ENCODE measurements at regions not wholly inside any gene's neighbourhood (a gene's known extent, or its start where the extent isn't known, plus 50 kb on each side); places are given as distances from the start of the nearest gene placed in this dataset.

GRCh38 chr10:120195984-120196712, 260.9 kb upstream of the PLPP4 start:
- no peak for DNase-seq (ENCODE audit: low spot score in 2 of 2)
- Histone ChIP-seq H3K4me3 (no peak overlapping the region), H3K4me1 (no peaks in the 10 kb centered on the region), H3K9me3 (no peaks in the 10 kb centered on the region), H3K27me3 (no peaks in the 10 kb centered on the region), H3K27ac (no peak overlapping the region), H3K36me3 (no peaks in the 10 kb centered on the region)
- TF ChIP-seq CTCF (IDR thresholded peaks at IDR 0.05) (no peak), EP300 (IDR thresholded peaks at IDR 0.05) (no peak), POLR2AphosphoS5 (IDR thresholded peaks at IDR 0.05) (no peak), POLR2A (IDR thresholded peaks at IDR 0.05) (no peak)
- 89% methylated on average over 2 of the region's 2 CpGs for WGBS

GRCh38 chr10:120204877-120205276, 252.2 kb upstream of the PLPP4 start:
- Histone ChIP-seq H3K36me3 (no peaks in the 10 kb centered on the region), H3K27me3 (no peaks in the 10 kb centered on the region), H3K27ac (no peak overlapping the region), H3K4me3 (no peak overlapping the region), H3K4me1 (no peaks in the 10 kb centered on the region), H3K9me3 (no peaks in the 10 kb centered on the region)
- DNase-seq (ENCODE audit: low spot score in 2 of 2), result no peak
- 51% methylated on average over 6 of the region's 6 CpGs for WGBS
- TF ChIP-seq EP300 (IDR thresholded peaks at IDR 0.05) (no peak), POLR2A (IDR thresholded peaks at IDR 0.05) (no peak), POLR2AphosphoS5 (IDR thresholded peaks at IDR 0.05) (no peak), CTCF (IDR thresholded peaks at IDR 0.05) (no peak)

GRCh38 chr10:120205368-120206018, 251.5 kb upstream of the PLPP4 start:
- H3K4me3 ChIP-seq, result no peak overlapping the region
- H3K27me3 ChIP-seq, result no peaks in the 10 kb centered on the region
- H3K36me3 ChIP-seq, result no peaks in the 10 kb centered on the region
- H3K9me3 ChIP-seq, result no peaks in the 10 kb centered on the region
- H3K4me1 ChIP-seq, result no peaks in the 10 kb centered on the region
- H3K27ac ChIP-seq, result no peak overlapping the region
- 25% methylated on average over 2 of the region's 2 CpGs for WGBS
- TF ChIP-seq POLR2AphosphoS5 (IDR thresholded peaks at IDR 0.05), result no peak
- no peak for TF ChIP-seq CTCF (IDR thresholded peaks at IDR 0.05)
- TF ChIP-seq POLR2A (IDR thresholded peaks at IDR 0.05), result no peak
- no peak for TF ChIP-seq EP300 (IDR thresholded peaks at IDR 0.05)
- DNase-seq (ENCODE audit: low spot score in 2 of 2), result no peak

GRCh38 chr10:120208488-120208887, 248.5 kb upstream of the PLPP4 start:
- Histone ChIP-seq H3K36me3 (no peaks in the 10 kb centered on the region), H3K9me3 (no peaks in the 10 kb centered on the region), H3K27ac (no peak overlapping the region), H3K27me3 (no peaks in the 10 kb centered on the region), H3K4me3 (no peak overlapping the region), H3K4me1 (no peaks in the 10 kb centered on the region)
- DNase-seq (ENCODE audit: low spot score in 2 of 2), result no peak
- WGBS, result 88% methylated on average over 3 of the region's 3 CpGs
- TF ChIP-seq POLR2AphosphoS5 (IDR thresholded peaks at IDR 0.05) (no peak), POLR2A (IDR thresholded peaks at IDR 0.05) (no peak), EP300 (IDR thresholded peaks at IDR 0.05) (no peak), CTCF (IDR thresholded peaks at IDR 0.05) (no peak)

- Histone ChIP-seq H3K4me3 (no peak overlapping the region), H3K27me3 (no peaks in the 10 kb centered on the region), H3K27ac (no peak overlapping the region), H3K36me3 (no peaks in the 10 kb centered on the region), H3K9me3 (no peaks in the 10 kb centered on the region), H3K4me1 (no peaks in the 10 kb centered on the region)
- no peak for DNase-seq (ENCODE audit: low spot score in 2 of 2)
- 74% methylated on average over 7 of the region's 7 CpGs for WGBS
- TF ChIP-seq POLR2AphosphoS5 (IDR thresholded peaks at IDR 0.05) (no peak), EP300 (IDR thresholded peaks at IDR 0.05) (no peak), CTCF (IDR thresholded peaks at IDR 0.05) (no peak), POLR2A (IDR thresholded peaks at IDR 0.05) (no peak)
Observed at GRCh38 chr10:120209124-120209762, 247.8 kb upstream of the PLPP4 start.
